MM.1S (cell line): ENCODE measurements at regions not wholly inside any gene's neighbourhood (a gene's known extent, or its start where the extent isn't known, plus 50 kb on each side); places are given as distances from the start of the nearest gene placed in this dataset.

Experiments used
- EZH2 ChIP-seq: fragments of 300-600 bp; sonication (generic); optimal IDR thresholded peaks from 2 replicates; pipeline ENCODE3; 2017; ENCODE audit warnings: low read depth, mild to moderate bottlenecking, antibody characterized with exemption, low read length, mixed read lengths
- TF ChIP-seq, protein P1 (sequence below): fragments of 300-600 bp; sonication (generic); IDR thresholded peaks from 2 replicates; pipeline ENCODE4 v1.5.1; 2016; ENCODE audit warnings: antibody characterized with exemption, low read length, mixed read lengths

DNA sequence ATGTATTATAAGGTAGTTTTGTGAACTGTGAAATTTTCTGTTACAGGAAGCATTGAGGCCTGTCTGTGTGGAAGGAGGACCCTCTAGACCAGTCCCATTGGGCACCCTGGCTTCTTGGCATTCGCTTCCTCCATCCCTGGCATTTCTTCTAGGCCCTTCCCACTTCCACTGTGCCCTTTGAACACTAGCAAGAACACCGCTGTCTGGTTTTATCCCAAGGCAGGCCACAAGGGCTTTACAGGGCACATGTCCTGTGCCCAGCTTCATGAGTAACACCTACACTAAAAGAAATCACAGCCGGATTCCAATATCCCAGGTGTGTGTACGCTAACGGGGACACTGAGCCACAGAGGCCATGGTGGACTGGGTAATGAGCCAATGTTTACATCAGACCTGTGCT, 99.8 kb downstream of the ADRB2 start:
- TF ChIP-seq, protein P1, sequence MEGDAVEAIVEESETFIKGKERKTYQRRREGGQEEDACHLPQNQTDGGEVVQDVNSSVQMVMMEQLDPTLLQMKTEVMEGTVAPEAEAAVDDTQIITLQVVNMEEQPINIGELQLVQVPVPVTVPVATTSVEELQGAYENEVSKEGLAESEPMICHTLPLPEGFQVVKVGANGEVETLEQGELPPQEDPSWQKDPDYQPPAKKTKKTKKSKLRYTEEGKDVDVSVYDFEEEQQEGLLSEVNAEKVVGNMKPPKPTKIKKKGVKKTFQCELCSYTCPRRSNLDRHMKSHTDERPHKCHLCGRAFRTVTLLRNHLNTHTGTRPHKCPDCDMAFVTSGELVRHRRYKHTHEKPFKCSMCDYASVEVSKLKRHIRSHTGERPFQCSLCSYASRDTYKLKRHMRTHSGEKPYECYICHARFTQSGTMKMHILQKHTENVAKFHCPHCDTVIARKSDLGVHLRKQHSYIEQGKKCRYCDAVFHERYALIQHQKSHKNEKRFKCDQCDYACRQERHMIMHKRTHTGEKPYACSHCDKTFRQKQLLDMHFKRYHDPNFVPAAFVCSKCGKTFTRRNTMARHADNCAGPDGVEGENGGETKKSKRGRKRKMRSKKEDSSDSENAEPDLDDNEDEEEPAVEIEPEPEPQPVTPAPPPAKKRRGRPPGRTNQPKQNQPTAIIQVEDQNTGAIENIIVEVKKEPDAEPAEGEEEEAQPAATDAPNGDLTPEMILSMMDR = no peak
- TF ChIP-seq EZH2 = no peak
